ENCODE measurements at regions not wholly inside any gene's neighbourhood (a gene's known extent, or its start where the extent isn't known, plus 50 kb on each side); places are given as distances from the start of the nearest gene placed in this dataset.

DNA sequence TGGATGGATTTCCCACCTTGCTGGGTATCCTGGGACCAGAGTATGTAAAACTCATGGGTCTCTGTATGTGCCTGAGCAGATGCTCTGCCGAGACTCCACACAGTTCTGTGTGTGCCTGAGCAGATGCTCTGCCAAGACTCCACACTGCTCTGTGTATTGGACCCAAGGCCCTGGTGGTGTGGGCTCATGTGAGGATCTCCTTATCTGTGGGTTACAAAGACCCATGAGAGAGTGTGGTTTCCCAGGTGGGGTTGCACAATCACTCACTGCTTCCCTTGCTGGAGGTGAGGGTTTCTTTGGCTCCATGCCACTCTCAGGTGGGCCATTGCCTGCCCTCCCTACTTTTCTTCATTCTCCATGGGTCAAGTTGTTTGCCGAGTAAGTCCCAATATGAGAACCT lies 141.5 kb downstream of the TBC1D30 start:
- TF ChIP-seq, protein P1, sequence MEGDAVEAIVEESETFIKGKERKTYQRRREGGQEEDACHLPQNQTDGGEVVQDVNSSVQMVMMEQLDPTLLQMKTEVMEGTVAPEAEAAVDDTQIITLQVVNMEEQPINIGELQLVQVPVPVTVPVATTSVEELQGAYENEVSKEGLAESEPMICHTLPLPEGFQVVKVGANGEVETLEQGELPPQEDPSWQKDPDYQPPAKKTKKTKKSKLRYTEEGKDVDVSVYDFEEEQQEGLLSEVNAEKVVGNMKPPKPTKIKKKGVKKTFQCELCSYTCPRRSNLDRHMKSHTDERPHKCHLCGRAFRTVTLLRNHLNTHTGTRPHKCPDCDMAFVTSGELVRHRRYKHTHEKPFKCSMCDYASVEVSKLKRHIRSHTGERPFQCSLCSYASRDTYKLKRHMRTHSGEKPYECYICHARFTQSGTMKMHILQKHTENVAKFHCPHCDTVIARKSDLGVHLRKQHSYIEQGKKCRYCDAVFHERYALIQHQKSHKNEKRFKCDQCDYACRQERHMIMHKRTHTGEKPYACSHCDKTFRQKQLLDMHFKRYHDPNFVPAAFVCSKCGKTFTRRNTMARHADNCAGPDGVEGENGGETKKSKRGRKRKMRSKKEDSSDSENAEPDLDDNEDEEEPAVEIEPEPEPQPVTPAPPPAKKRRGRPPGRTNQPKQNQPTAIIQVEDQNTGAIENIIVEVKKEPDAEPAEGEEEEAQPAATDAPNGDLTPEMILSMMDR (IDR thresholded peaks at IDR 0.05), result no peak
- TF ChIP-seq, protein P2, sequence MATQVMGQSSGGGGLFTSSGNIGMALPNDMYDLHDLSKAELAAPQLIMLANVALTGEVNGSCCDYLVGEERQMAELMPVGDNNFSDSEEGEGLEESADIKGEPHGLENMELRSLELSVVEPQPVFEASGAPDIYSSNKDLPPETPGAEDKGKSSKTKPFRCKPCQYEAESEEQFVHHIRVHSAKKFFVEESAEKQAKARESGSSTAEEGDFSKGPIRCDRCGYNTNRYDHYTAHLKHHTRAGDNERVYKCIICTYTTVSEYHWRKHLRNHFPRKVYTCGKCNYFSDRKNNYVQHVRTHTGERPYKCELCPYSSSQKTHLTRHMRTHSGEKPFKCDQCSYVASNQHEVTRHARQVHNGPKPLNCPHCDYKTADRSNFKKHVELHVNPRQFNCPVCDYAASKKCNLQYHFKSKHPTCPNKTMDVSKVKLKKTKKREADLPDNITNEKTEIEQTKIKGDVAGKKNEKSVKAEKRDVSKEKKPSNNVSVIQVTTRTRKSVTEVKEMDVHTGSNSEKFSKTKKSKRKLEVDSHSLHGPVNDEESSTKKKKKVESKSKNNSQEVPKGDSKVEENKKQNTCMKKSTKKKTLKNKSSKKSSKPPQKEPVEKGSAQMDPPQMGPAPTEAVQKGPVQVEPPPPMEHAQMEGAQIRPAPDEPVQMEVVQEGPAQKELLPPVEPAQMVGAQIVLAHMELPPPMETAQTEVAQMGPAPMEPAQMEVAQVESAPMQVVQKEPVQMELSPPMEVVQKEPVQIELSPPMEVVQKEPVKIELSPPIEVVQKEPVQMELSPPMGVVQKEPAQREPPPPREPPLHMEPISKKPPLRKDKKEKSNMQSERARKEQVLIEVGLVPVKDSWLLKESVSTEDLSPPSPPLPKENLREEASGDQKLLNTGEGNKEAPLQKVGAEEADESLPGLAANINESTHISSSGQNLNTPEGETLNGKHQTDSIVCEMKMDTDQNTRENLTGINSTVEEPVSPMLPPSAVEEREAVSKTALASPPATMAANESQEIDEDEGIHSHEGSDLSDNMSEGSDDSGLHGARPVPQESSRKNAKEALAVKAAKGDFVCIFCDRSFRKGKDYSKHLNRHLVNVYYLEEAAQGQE (IDR thresholded peaks at IDR 0.05; ENCODE audit: insufficient read depth in 1 of 2, low read depth in 2 of 2, low read length in 1 of 2), result no peak
- TF ChIP-seq POLR2AphosphoS5 (IDR thresholded peaks at IDR 0.05; ENCODE audit: low read depth, low read length), result no peak
